ENCODE measurements at regions not wholly inside any gene's neighbourhood (a gene's known extent, or its start where the extent isn't known, plus 50 kb on each side); places are given as distances from the start of the nearest gene placed in this dataset.

DNA sequence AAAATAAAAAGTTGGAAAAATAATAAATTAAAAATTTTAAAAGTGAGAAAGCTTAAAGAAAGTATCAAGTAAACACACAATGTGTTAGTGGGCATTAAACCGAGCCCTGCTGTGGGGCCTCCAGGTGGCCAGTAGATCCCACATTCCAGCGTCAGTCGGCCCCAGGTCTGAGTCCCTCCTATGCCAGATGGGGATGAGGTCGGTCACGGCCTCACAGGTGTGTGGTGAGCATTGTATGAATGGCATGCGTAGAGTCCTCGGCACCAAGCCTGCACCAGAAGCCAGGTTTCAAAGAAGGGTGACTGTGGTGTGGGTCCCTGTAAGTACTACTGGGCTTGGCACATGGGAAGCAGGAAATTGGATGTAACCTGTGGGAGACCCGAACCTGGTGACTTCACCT is 75.6 kb upstream of the MSX1 start:
- CTCF ChIA-PET, result no interaction called here

More for the DNA sequence above, 75.6 kb upstream of the MSX1 start:
- Histone ChIP-seq H3K4me2 (ENCODE audit: low read length) (no peak overlapping the region), H3K9me3 (ENCODE audit: control insufficient read depth in 1 of 2, insufficient read depth in 1 of 2, low read depth in 1 of 2, low read length in 2 of 2) (peaks cover 0 to 6% of the 10 kb centered on the region in 2 experiments; a peak in 1 of 4 replicates), H3K27me3 (ENCODE audit: insufficient read depth, low read length) (no peaks in the 10 kb centered on the region), H3K4me1 (ENCODE audit: control insufficient read depth in 1 of 2, insufficient read depth in 2 of 2, low read length in 2 of 2) (peaks cover 21 to 34% of the 10 kb centered on the region in 2 experiments), H2AFZ (ENCODE audit: low read depth, low read length, poor library complexity, severe bottlenecking) (no peak overlapping the region), H3K27ac (ENCODE audit: low read depth, low read length) (no peak overlapping the region), H3K4me3 (replicated peaks in 1 of 2; ENCODE audit: low read depth in 1 of 2, low read length in 2 of 2) (no peak overlapping the region), H3K9me2 (ENCODE audit: insufficient read depth) (no peaks in the 10 kb centered on the region), H3K9ac (ENCODE audit: low read length) (no peak overlapping the region), H3K79me2 (ENCODE audit: insufficient read depth, low read length) (no peaks in the 10 kb centered on the region), H3K36me3 (ENCODE audit: control insufficient read depth in 1 of 2, insufficient read depth in 2 of 2, low read length in 2 of 2) (no peaks in the 10 kb centered on the region), H4K20me1 (ENCODE audit: insufficient read depth) (no peaks in the 10 kb centered on the region)
- RAD21 ChIA-PET (ENCODE audit: low non-redundant PET in 1 of 2, low total read pairs in 2 of 2, uncharacterized antibody in 2 of 2, unreplicated experiment in 2 of 2), result no interaction called here
- intact Hi-C loops (cut with micrococcal nuclease), result no loop called here
- TF ChIP-seq, protein P1, sequence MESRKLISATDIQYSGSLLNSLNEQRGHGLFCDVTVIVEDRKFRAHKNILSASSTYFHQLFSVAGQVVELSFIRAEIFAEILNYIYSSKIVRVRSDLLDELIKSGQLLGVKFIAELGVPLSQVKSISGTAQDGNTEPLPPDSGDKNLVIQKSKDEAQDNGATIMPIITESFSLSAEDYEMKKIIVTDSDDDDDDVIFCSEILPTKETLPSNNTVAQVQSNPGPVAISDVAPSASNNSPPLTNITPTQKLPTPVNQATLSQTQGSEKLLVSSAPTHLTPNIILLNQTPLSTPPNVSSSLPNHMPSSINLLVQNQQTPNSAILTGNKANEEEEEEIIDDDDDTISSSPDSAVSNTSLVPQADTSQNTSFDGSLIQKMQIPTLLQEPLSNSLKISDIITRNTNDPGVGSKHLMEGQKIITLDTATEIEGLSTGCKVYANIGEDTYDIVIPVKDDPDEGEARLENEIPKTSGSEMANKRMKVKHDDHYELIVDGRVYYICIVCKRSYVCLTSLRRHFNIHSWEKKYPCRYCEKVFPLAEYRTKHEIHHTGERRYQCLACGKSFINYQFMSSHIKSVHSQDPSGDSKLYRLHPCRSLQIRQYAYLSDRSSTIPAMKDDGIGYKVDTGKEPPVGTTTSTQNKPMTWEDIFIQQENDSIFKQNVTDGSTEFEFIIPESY (IDR thresholded peaks at IDR 0.05; ENCODE audit: extremely low read depth, insufficient replicate concordance, low read length), result no peak
- TF ChIP-seq ELF1 (IDR thresholded peaks at IDR 0.05; ENCODE audit: borderline replicate concordance, low read depth), result no peak
- no peak for TF ChIP-seq ZFX (IDR thresholded peaks at IDR 0.05)
- no peak for TF ChIP-seq RAD21 (IDR thresholded peaks at IDR 0.05; ENCODE audit: low read depth)
- no peak for TF ChIP-seq EZH2phosphoT487 (IDR thresholded peaks at IDR 0.05; ENCODE audit: borderline replicate concordance)
- TF ChIP-seq FOSL1 (IDR thresholded peaks at IDR 0.05; ENCODE audit: low read depth), result no peak
- TF ChIP-seq EGR1 (IDR thresholded peaks at IDR 0.05; ENCODE audit: low read depth), result no peak
- TF ChIP-seq TCF7L2 (IDR thresholded peaks at IDR 0.05; ENCODE audit: borderline replicate concordance, extremely low read depth, insufficient read depth, insufficient read length), result no peak
- TF ChIP-seq SRF (IDR thresholded peaks at IDR 0.05; ENCODE audit: low read depth), result no peak
- no peak for TF ChIP-seq JUND (IDR thresholded peaks at IDR 0.05)
- TF ChIP-seq, protein P2, sequence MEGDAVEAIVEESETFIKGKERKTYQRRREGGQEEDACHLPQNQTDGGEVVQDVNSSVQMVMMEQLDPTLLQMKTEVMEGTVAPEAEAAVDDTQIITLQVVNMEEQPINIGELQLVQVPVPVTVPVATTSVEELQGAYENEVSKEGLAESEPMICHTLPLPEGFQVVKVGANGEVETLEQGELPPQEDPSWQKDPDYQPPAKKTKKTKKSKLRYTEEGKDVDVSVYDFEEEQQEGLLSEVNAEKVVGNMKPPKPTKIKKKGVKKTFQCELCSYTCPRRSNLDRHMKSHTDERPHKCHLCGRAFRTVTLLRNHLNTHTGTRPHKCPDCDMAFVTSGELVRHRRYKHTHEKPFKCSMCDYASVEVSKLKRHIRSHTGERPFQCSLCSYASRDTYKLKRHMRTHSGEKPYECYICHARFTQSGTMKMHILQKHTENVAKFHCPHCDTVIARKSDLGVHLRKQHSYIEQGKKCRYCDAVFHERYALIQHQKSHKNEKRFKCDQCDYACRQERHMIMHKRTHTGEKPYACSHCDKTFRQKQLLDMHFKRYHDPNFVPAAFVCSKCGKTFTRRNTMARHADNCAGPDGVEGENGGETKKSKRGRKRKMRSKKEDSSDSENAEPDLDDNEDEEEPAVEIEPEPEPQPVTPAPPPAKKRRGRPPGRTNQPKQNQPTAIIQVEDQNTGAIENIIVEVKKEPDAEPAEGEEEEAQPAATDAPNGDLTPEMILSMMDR (IDR thresholded peaks at IDR 0.05 in 2 of 3, conservative IDR thresholded peaks at IDR 0.05 in 1 of 3; ENCODE audit: borderline replicate concordance in 1 of 3, insufficient read depth in 1 of 3, low read depth in 2 of 3, low read length in 2 of 3), result no peak
- TF ChIP-seq CBX3 (IDR thresholded peaks at IDR 0.05; ENCODE audit: low read depth), result no peak
- no peak for TF ChIP-seq POLR2AphosphoS5 (IDR thresholded peaks at IDR 0.05; ENCODE audit: low read depth, low read length)
- TF ChIP-seq ZNF274 (IDR thresholded peaks at IDR 0.05; ENCODE audit: low read depth, low read length), result no peak
- TF ChIP-seq SP1 (IDR thresholded peaks at IDR 0.05; ENCODE audit: low read depth), result no peak
- TF ChIP-seq CEBPB (IDR thresholded peaks at IDR 0.05; ENCODE audit: low read depth), result no peak
- no TSS peak for BruUV-seq (replicated peaks)
- no peak for ATAC-seq
- POLR2A ChIA-PET, result no interaction called here
- DNase-seq (ENCODE audit: low read depth, low spot score), result no peak
